Adrenal gland (tissue), 9 donors: ENCODE measurements at regions not wholly inside any gene's neighbourhood (a gene's known extent, or its start where the extent isn't known, plus 50 kb on each side); places are given as distances from the start of the nearest gene placed in this dataset.
"Not testable (repeated sequence)": the region's sequence is repeated elsewhere in the genome, so short reads cannot be mapped to it uniquely, and the experiment has no call there.

Experiments used
- DNase-seq, 7 donors: peaks; one replicate each; pipeline ENCODE4 v3.0.0-alpha.2; 2019 to 2020
- H3K27ac ChIP-seq, 5 donors: fragments of 200-600 bp; sonication (generic) in 4 of 5; 1 replicate in 3 of 5; 2 replicates in 2 of 5; pipeline versions ENCODE4 v1.5.1 to v1.8.0; 2016 to 2020; ENCODE audit warnings: mild to moderate bottlenecking in 1 of 5
- H3K27me3 ChIP-seq: fragments of 200-600 bp; 2 replicates; pipeline ENCODE4 v1.8.0; 2021
- H3K36me3 ChIP-seq, 2 donors: fragments of 200-600 bp; replicated peaks in 1 of 2; 1 replicate in 1 of 2; 2 replicates in 1 of 2; pipeline versions ENCODE4 v1.5.1 to v1.8.0; 2018 to 2022
- H3K4me1 ChIP-seq, 2 donors: fragments of 200-600 bp; replicated peaks in 1 of 2; 1 replicate in 1 of 2; 2 replicates in 1 of 2; pipeline versions ENCODE4 v1.5.1 to v1.8.0; 2018 to 2021
- H3K4me3 ChIP-seq, 4 donors: fragments of 200-600 bp; sonication (generic) in 3 of 4; one replicate each; pipeline ENCODE4 v1.5.1; 2016 to 2018
- H3K9me3 ChIP-seq, 3 donors: fragments of 200-600 bp; sonication (generic) in 1 of 3; replicated peaks in 1 of 3; 1 replicate in 2 of 3; 2 replicates in 1 of 3; pipeline versions ENCODE4 v1.5.1 to v1.8.0; 2016 to 2021
- CTCF ChIP-seq, 6 experiments: fragments of 450-650 bp in 4 of 6; fragments of 200-600 bp in 2 of 6; sonication (generic) in 1 of 6; IDR thresholded peaks; 1 replicate in 5 of 6; 2 replicates in 1 of 6; pipeline versions ENCODE4 v1.5.1 to v1.8.0; 2016 to 2021; ENCODE audit warnings: antibody characterized with exemption in 6 of 6, mild to moderate bottlenecking in 2 of 6, moderate library complexity in 1 of 6
- POLR2A ChIP-seq, 2 donors: fragments of 450-650 bp; IDR thresholded peaks; one replicate each; pipeline ENCODE4 v1.6.1; 2017; ENCODE audit warnings: antibody characterized with exemption in 2 of 2, mild to moderate bottlenecking in 2 of 2, moderate library complexity in 1 of 2
- WGBS, 4 donors: extraction: QIAGEN DNeasy Blood & Tissue Kit in 2 of 4; methylation state at CpG; one replicate each; pipeline versions ENCODE4 v1.1.5 to v1.1.7; 2013 to 2017; 5-methylcytosine and 5-hydroxymethylcytosine counted together
- intact Hi-C, 2 donors: fragments of 100-400 bp; cut with DNase I; formaldehyde crosslinking; loops; one replicate each; pipeline versions ENCODE4 v1.14.1 to v1.15.0; 2022 to 2023
- donor health status: healthy with polysubstance abuse.
- donor health status: Bipolar disorder and iron deficiency.
- donor health status: DM: yes; HTN: yes; CAD: no.
- donor health status: DM: no; HTN: no; CAD: no.
- donor health status: DM: no; HTN: no; CAD: no.

- Histone ChIP-seq H3K4me1 (no peaks in the 10 kb centered on the region), H3K4me3 (no peak overlapping the region), H3K27me3 (no peaks in the 10 kb centered on the region), H3K27ac (no peak overlapping the region), H3K36me3 (no peaks in the 10 kb centered on the region), H3K9me3 (no peaks in the 10 kb centered on the region)
- intact Hi-C loops = no loop called here
- TF ChIP-seq POLR2A (IDR thresholded peaks at IDR 0.05) (no peak), CTCF (IDR thresholded peaks at IDR 0.05) (no peak)
- DNase-seq = no peak
- 87 to 92% (median 90%) methylated on average over 4 of the region's 4 CpGs for WGBS, 4 donors
Measured at GRCh38 chr10:30197186-30197585, 137.8 kb upstream of the JCAD start.

GRCh38 chr10:30196559-30196958, 137.2 kb upstream of the JCAD start:
- H3K36me3 ChIP-seq, H3K4me3 ChIP-seq, intact Hi-C loops, H3K27me3 ChIP-seq, H3K27ac ChIP-seq, H3K4me1 ChIP-seq, H3K9me3 ChIP-seq, DNase-seq: not testable (repeated sequence)
- WGBS, 4 donors = 63 to 80% (median 77%) methylated on average over 2 of the region's 2 CpGs

GRCh38 chr10:30192846-30193608, 133.6 kb upstream of the JCAD start:
- 68 to 82% (median 78%) methylated on average over 5 of the region's 5 CpGs for WGBS, 4 donors
- intact Hi-C loops = no loop called here

GRCh38 chr10:30190577-30191552, 131.5 kb upstream of the JCAD start:
- intact Hi-C loops = no loop called here

More at GRCh38 chr10:30192846-30193608, 133.6 kb upstream of the JCAD start:
- no peak for DNase-seq
- H3K4me1 ChIP-seq = no peaks in the 10 kb centered on the region
- H3K27me3 ChIP-seq = no peaks in the 10 kb centered on the region
- H3K36me3 ChIP-seq = no peaks in the 10 kb centered on the region
- no peaks in the 10 kb centered on the region for H3K9me3 ChIP-seq
- no peak overlapping the region for H3K27ac ChIP-seq
- TF ChIP-seq POLR2A (IDR thresholded peaks at IDR 0.05) (no peak), CTCF (IDR thresholded peaks at IDR 0.05) (no peak)
- no peak overlapping the region for H3K4me3 ChIP-seq

More at GRCh38 chr10:30190577-30191552, 131.5 kb upstream of the JCAD start:
- H3K9me3 ChIP-seq = no peaks in the 10 kb centered on the region
- H3K36me3 ChIP-seq = no peaks in the 10 kb centered on the region
- WGBS, 4 donors = 79 to 84% (median 83%) methylated on average over 14 of the region's 14 CpGs
- TF ChIP-seq POLR2A (IDR thresholded peaks at IDR 0.05) (no peak), CTCF (IDR thresholded peaks at IDR 0.05) (no peak)
- H3K4me1 ChIP-seq = no peaks in the 10 kb centered on the region
- no peak overlapping the region for H3K4me3 ChIP-seq
- H3K27ac ChIP-seq = no peak overlapping the region
- DNase-seq = peak in 1 of 7 donors; percentile 46
- H3K27me3 ChIP-seq = no peaks in the 10 kb centered on the region
